H54 (cell line): ENCODE measurements at regions not wholly inside any gene's neighbourhood (a gene's known extent, or its start where the extent isn't known, plus 50 kb on each side); places are given as distances from the start of the nearest gene placed in this dataset.
A peak's percentile ranks its signal among the peaks of the same experiment; 100 is the strongest.

Experiments
- DNase-seq: peaks from one replicate; pipeline ENCODE4 v3.0.0; 2011; ENCODE audit warnings: low spot score, mixed read lengths; ENCODE audit not compliant: insufficient read length
- FAIRE-seq: peaks from 3 replicates; lab custom pipeline; 2011; peaks lifted over from hg19 to GRCh38; lab: Jason Lieb, UNC
- POLR2A ChIP-seq: IDR thresholded peaks from 2 replicates; pipeline ENCODE4 v1.6.1; 2011; ENCODE audit warnings: low read depth, mild to moderate bottlenecking, low read length

DNA sequence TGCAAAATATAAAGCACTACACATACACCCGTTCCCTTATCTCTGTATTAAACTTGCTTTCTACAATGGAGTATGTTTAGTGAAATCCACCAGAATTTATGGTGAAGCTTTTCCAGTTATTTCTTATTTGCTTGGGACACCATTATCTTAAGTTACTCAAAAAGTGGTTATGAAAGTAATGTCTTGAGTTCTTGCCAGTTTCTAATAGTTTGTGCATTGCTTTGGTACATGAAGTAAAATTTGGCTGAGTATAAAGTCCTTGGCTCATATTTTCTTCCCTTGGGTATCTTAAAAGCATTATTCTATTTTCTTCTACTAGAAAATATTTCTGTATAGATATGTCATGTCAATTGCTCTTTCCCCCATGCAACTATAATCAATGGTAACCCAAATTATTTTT is 85.2 kb downstream of the POLR1F start:
- FAIRE-seq (peak; percentile 45), DNase-seq (no peak)
- no peak for TF ChIP-seq POLR2A

DNA sequence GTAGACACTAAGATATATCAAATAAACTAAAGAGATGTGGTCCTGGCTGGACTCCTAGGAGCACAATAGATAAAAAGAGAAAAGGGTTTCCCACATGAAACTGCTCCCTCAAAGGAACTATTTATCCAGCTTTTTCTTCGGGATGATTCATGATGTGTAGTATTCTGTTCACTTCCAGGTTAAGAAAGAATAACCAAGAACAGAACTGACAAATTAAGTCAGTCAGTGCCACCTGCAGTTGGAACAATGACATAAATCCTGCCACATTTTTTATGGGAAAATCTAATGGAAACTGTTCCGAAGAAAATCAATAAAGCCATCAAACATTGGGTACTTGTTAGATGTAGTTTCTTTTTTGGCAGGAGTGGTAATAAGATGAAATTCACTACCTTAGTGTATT is 87.1 kb downstream of the POLR1F start:
- FAIRE-seq = peak; percentile 97
- no peak for TF ChIP-seq POLR2A
- DNase-seq = no peak

DNA sequence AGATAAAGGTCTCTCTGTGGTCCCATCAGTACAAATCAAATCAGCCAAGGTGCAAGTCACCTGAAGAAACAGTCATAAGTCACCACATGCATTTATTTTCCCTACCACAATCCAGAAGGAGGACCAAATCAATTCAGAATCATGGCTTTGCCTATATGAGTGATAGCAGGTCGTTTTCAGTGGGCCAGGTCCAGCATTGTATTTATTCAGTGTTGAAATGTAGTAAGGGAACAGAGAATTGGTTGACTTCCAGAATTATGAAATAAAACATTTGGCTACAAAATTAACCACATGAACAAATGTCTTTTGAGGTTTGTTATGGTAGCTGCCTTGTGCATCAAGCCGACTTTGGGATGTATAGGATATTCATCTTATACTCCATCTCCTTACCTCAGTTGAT is 88.4 kb downstream of the POLR1F start:
- peak; percentile 6 for FAIRE-seq
- TF ChIP-seq POLR2A = no peak
- DNase-seq = no peak

DNA sequence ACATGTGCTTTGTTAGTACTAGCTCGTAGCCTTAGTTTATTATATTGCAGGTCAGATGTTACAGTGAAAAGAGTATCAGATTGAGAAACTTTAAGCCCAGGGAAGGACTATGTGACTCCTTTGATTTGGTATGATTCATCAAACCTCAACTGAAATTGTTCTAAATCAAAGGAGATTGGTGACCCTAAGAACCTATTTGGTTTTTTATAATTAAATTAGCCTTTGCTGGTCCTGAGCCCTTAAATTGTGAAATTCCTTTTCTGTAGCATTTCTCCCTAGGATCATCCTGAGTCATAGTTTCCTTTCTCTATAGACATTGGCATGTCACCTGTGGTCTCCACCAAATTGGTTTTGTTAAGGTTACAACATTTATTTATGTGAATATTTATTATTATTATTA is 89.7 kb downstream of the POLR1F start:
- TF ChIP-seq POLR2A = no peak
- FAIRE-seq (no peak), DNase-seq (no peak)

DNA sequence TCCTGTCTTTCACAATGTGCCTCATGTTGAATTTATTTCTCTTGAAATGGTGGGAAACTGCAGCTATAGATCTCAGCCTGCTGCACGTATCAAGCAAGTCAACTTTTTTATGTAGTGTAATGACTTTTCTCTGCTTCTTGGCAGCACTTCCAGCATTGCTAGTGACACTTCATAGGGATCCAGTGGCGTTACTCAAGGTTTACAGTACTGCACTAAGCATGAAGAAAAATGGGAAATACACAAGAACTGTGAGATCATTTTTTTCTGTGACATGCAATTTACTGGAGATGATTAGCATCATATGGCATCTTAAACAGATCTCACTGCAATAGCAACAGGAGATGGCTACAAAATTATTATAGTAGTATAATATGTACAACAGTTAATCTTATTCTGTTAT is 90.9 kb downstream of the POLR1F start:
- FAIRE-seq (peak; percentile 88), DNase-seq (no peak)

DNA sequence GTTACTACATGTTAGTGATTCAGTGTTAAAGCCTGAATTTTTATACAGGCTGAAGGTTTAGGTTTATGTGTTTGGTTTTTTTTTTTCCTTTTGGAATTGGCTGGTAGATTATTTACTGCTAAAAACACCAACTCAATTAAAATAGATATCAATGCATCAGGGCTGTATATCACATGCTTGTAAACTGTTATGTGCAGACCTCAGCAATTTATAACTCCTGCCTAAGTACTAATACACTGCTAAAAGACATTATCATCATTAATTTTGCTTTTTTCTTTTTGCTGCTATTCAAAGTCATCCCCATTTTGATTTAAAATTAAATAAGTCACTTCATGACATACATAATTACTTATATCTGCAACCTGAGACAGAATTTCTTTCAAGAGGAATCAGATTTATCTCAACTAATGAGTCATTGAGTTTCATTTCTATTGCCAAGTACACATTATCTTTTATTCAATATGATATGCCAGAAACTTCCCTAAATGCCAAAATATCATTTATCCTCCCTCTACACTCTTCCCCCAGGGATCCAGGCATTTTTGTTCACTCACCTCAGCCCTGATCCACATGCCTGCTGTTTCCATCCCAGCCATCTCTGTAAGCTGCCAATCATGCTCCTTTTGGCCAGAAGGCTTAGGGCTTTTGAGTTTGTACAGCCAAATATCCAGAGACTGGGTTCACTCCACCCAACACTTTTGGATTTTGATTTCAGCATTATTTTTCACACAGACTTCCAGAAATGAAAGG is 98.5 kb downstream of the POLR1F start:
- TF ChIP-seq POLR2A = no peak
- DNase-seq (no peak), FAIRE-seq (peak; percentile 23)

More for the DNA sequence above, 90.9 kb downstream of the POLR1F start:
- TF ChIP-seq POLR2A = no peak

DNA sequence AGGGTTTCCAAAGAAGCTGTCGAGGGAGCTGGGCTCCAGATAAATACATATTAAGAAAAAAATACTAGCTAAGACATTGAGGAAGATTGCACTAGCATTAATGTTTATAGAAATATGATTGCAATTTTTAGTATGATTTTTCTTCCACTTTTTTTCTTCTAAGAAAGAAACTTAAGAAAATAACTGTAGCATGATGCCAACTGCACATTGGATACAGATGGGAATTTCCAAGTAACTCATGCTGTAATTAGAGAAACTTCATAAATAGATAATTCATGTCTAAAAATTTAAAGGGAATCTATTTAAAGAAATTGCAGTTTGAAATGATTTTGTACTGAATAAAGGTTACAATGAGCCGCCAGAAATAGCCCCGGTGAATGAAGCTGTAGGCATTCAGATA is 119.4 kb downstream of the POLR1F start:
- no peak for TF ChIP-seq POLR2A
- FAIRE-seq (no peak), DNase-seq (no peak)

DNA sequence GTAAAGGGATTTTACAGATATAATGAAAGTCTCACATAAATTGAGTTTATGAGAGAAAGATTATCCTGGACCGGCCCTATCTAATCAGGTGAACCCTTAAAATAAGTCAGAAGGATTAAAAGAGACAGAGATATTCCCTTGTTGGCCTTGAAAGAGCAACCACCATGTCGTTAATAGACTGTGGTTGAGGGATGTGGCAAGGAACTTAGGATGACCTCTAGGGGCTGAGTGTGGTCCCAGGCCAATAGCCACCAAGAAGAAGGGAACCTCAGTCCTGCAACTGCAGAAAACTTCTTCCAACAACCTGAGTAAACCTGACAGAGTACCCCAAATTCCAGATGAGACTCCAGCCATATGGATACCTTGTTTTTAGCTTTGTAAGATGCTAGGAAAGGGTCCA is 121.5 kb downstream of the POLR1F start:
- no peak for DNase-seq
- peak; percentile 68 for FAIRE-seq
- TF ChIP-seq POLR2A = no peak

DNA sequence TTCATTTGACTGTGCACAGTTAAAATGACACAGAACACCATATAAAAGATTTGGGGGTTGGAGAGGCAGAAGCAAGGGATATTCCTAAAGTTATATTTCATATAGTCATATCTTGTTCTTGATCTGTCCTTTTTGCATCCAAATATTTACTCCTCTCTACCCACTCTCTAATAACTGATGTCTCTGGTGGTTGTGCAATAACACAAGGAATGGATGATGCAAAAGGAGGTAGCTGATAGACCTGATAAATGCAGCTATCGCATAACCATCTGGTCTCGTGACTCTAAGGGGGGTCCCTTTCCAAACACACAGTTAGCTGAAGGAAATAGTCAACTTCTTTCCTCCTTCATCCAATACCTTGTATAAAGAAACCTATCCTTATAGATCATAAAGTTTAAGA is 123.1 kb downstream of the POLR1F start:
- FAIRE-seq = peak; percentile 80
- TF ChIP-seq POLR2A = no peak

DNA sequence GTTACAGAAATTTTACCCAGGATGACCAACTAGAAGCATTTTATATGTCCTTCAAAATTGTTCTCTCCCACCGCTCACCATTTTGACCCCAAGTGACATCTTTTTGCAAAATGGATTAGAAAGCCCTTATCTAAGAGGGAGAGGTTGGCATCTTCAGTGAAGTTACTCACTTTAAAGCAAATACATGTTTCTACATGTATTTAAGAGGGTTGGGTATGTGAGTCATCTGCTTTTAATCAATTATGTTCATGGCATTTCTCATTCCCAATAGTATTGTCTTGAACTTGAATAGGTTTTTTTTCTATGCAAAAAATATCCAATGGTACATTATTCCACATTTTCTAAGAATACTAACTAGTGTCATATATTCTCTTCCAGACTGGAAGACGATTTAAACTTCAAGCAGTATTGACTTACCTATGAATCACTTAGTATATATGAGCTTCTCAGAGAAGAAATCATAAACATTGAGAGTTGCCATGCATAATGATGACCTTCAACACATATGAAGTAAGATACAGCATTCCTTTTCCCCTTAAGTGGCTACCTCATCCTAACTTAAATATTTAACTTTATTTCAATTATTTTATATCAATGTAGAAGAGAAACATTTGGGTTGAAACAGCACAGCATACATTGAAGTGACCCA is 132.8 kb downstream of the POLR1F start:
- DNase-seq (no peak), FAIRE-seq (peak; percentile 81)
- TF ChIP-seq POLR2A = no peak

More for the DNA sequence above, 123.1 kb downstream of the POLR1F start:
- DNase-seq = no peak

DNA sequence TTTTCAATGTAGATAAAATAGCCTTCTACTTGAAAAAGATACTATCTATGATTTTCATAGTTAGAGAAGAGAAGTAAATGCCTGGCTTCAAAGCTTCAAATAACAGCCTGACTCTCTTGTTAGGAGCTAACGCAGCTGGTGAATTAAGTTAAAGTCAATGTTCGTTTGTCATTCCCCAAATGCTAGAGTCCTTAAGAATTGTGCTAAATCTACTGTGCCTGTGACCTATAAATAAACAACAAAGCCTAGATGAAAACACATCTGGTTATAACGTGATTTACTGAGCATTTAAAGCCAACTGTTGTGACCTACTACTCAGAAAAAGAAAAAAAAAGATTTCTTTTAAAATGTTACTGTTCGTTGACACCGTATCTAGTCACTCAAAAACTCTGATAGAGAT is 134.7 kb downstream of the POLR1F start:
- TF ChIP-seq POLR2A = no peak
- FAIRE-seq = no peak
- DNase-seq = no peak

DNA sequence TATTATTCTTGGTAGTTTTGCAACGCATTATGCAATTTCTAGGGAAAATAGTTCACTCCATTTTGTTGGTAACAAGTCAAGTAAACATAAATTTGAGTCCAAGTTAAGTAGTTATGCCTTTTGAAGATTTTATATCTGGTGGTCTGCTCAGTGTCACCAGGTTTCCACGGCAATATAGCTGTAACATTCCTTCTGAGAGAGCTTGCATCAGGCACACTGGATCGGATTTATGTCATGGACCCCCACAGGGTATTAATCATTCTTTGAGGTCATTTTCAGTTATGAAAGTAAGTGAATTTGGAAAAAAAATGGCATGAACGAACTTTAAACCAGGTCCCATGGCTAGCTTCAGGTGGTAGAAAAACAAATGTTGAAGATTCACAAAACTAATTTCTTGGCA is 136.3 kb downstream of the POLR1F start:
- FAIRE-seq = peak; percentile 78
- no peak for TF ChIP-seq POLR2A
- no peak for DNase-seq

DNA sequence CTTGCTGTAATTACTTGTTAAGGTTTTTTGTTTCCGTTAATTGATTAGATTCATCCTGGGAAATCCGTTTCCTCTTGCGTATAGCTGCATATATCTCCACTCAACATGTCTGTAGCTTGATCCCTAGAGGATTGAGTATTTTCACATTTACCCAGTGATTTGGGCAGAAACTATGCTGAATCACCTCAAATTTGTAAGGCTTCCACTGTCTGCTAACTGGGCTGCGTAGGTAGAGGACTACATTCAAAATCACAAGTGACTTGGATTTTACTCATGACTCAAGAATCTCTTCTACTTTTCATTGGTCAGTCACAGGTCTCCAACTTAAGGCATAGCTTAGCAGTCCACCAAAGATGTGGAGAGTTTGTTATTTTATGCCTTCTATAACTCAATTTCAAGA is 141.8 kb downstream of the POLR1F start:
- DNase-seq (no peak), FAIRE-seq (peak; percentile 15)
- TF ChIP-seq POLR2A = no peak

DNA sequence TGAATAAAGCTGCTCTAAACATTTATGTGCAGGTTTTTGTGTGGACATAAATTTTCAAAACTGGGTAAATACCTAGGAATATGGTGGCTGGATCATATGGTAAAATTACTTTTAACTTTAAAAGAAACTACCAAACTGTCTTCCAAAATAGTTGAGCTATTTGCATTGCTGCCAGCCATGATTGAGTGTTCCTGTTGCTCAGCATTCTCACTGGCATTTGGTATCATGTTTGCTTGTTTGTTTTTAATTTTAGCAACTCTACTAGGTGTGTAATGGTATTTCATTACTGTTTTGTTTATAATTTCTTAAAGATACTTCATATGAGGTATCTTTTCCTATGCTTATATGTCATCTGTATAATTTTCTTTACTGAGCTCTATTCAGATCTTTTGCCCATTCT is 143.2 kb downstream of the POLR1F start:
- no peak for TF ChIP-seq POLR2A
- FAIRE-seq (peak; percentile 23), DNase-seq (no peak)
